ENCODE measurements at regions not wholly inside any gene's neighbourhood (a gene's known extent, or its start where the extent isn't known, plus 50 kb on each side); places are given as distances from the start of the nearest gene placed in this dataset.

- no peak for TF ChIP-seq CTCF (IDR thresholded peaks at IDR 0.05)
- TF ChIP-seq REST (IDR thresholded peaks at IDR 0.05; ENCODE audit: insufficient read depth in 1 of 2, low read depth in 2 of 2, low read length in 1 of 2): no peak
- TF ChIP-seq POLR2AphosphoS5 (IDR thresholded peaks at IDR 0.05; ENCODE audit: low read depth, low read length): no peak
- no peak for TF ChIP-seq SIN3A (IDR thresholded peaks at IDR 0.05; ENCODE audit: borderline replicate concordance, insufficient read depth, low read depth, low read length)
Measured at GRCh38 chr11:19315511-19315910, 74.8 kb upstream of the E2F8 start.
